ENCODE measurements at regions not wholly inside any gene's neighbourhood (a gene's known extent, or its start where the extent isn't known, plus 50 kb on each side); places are given as distances from the start of the nearest gene placed in this dataset.

GRCh38 chr10:44306147-44306710 is 78.7 kb downstream of the CXCL12 start:
- H3K27me3 ChIP-seq (ENCODE audit: control insufficient read depth, insufficient read depth, low read length) = no peaks in the 10 kb centered on the region
- TF ChIP-seq CTCF (IDR thresholded peaks at IDR 0.05; ENCODE audit: low read depth, low read length) = no peak
- peak; percentile 37 for DNase-seq (ENCODE audit: low read depth, low spot score)
- CTCF ChIA-PET = interaction anchor here (0.6 to 1.5 kb wide), 2 partner anchors 23 to 81 kb away, joined by 3 to 4 read pairs; no protein-coding TSS in a partner anchor
- peak overlapping the region; percentile 39 for H3K27ac ChIP-seq (ENCODE audit: low read depth, low read length)
- POLR2A ChIA-PET = no interaction called here
- peaks cover 4% of the 10 kb centered on the region for H3K9me3 ChIP-seq (ENCODE audit: control insufficient read depth, insufficient read depth, low read length)
- H3K4me3 ChIP-seq (ENCODE audit: low read depth, low read length) = no peak overlapping the region

- H3K9me3 ChIP-seq (ENCODE audit: control insufficient read depth, insufficient read depth, low read length) = peaks cover 4% of the 10 kb centered on the region; the same call in 1 of the 2 replicates
- H3K27me3 ChIP-seq (ENCODE audit: control insufficient read depth, insufficient read depth, low read length) = no peaks in the 10 kb centered on the region
- CTCF ChIA-PET = interaction anchor here (1.6 to 2.8 kb wide), 2 partner anchors 9 to 563 kb away, joined by 4 to 12 read pairs; no protein-coding TSS in a partner anchor
- TF ChIP-seq CTCF (IDR thresholded peaks at IDR 0.05; ENCODE audit: low read depth, low read length) = no peak
- no peak for DNase-seq (ENCODE audit: low read depth, low spot score)
- H3K4me3 ChIP-seq (ENCODE audit: low read depth, low read length) = no peak overlapping the region
- POLR2A ChIA-PET = no interaction called here
- peak overlapping the region; percentile 74 for H3K27ac ChIP-seq (ENCODE audit: low read depth, low read length)
Measured at GRCh38 chr10:44301781-44302355, 83.0 kb downstream of the CXCL12 start.

GRCh38 chr10:44300666-44301649 is 83.9 kb downstream of the CXCL12 start:
- no peak for TF ChIP-seq CTCF (IDR thresholded peaks at IDR 0.05; ENCODE audit: low read depth, low read length)
- no peak overlapping the region for H3K4me3 ChIP-seq (ENCODE audit: low read depth, low read length)
- ChIA-PET POLR2A (no interaction called here), CTCF (interaction anchor here (0.6 to 2.8 kb wide), 3 partner anchors 10 to 564 kb away, joined by 3 to 12 read pairs (median 4); no protein-coding TSS in a partner anchor)
- no peaks in the 10 kb centered on the region for H3K27me3 ChIP-seq (ENCODE audit: control insufficient read depth, insufficient read depth, low read length)
- peak; percentile 94 for DNase-seq (ENCODE audit: low read depth, low spot score)
- peaks cover 4% of the 10 kb centered on the region; the same call in 1 of the 2 replicates for H3K9me3 ChIP-seq (ENCODE audit: control insufficient read depth, insufficient read depth, low read length)
- H3K27ac ChIP-seq (ENCODE audit: low read depth, low read length) = peak overlapping the region; percentile 74

- no peak overlapping the region for H3K27ac ChIP-seq (ENCODE audit: low read depth, low read length)
- no peaks in the 10 kb centered on the region for H3K9me3 ChIP-seq (ENCODE audit: control insufficient read depth, insufficient read depth, low read length)
- no peaks in the 10 kb centered on the region for H3K27me3 ChIP-seq (ENCODE audit: control insufficient read depth, insufficient read depth, low read length)
- CTCF ChIA-PET = no interaction called here
- no peak overlapping the region for H3K4me3 ChIP-seq (ENCODE audit: low read depth, low read length)
- POLR2A ChIA-PET = no interaction called here
- DNase-seq (ENCODE audit: low read depth, low spot score) = no peak
- TF ChIP-seq CTCF (IDR thresholded peaks at IDR 0.05; ENCODE audit: low read depth, low read length) = no peak
Measured at GRCh38 chr10:44298713-44299112, 86.2 kb downstream of the CXCL12 start.
